HepG2 (cell line): ENCODE measurements at regions not wholly inside any gene's neighbourhood (a gene's known extent, or its start where the extent isn't known, plus 50 kb on each side); places are given as distances from the start of the nearest gene placed in this dataset.

Source experiments
- ATAC-seq: fragments of 200-7000 bp; cut with Tn5 transposase; 3 replicates; pipeline ENCODE4 v1.9.1; 2020; ENCODE audit warnings: mild to moderate bottlenecking, moderate library complexity
- BruUV-seq: library from RNA; stranded (reverse); fragments of 400-500 nt; replicated peaks from 2 replicates; lab custom pipeline; 2021; lab: Mats Ljungman, UMichigan
- CTCF ChIA-PET: fragments of 300-600 bp; formaldehyde crosslinking; extraction: SDS; loops from one replicate; lab custom pipeline; 2021; ENCODE audit warnings: low total read pairs, inconsistent platforms, low intra/inter-chr PET ratio; lab: Yijun Ruan, JAX
- POLR2A ChIA-PET: fragments of 350-600 bp; sonication (Branson Sonifier 250); formaldehyde crosslinking; loops from one replicate; lab custom pipeline; 2020; ENCODE audit warnings: antibody characterized with exemption, inconsistent platforms; lab: Yijun Ruan, JAX
- DNase-seq: peaks from one replicate; pipeline ENCODE4 v3.0.0-alpha.2; 2015; ENCODE audit warnings: low spot score
- FAIRE-seq: peaks from 3 replicates; lab custom pipeline; 2011; peaks lifted over from hg19 to GRCh38; lab: Jason Lieb, UNC
- H2AFZ ChIP-seq: one replicate; pipeline ENCODE4 v1.6.1; 2011; ENCODE audit warnings: low read length, inconsistent platforms
- H3K27ac ChIP-seq: fragments of 300-600 bp; 3 replicates; pipeline ENCODE4 v1.8.0; 2011; ENCODE audit warnings: mixed run types, mild to moderate bottlenecking, mixed read lengths, low read length, inconsistent platforms; ENCODE audit not compliant: insufficient read depth; ENCODE audit errors: extremely low read length
- H3K27me3 ChIP-seq, 2 experiments: fragments of 200-600 bp in 1 of 2; 2 replicates in 1 of 2; 3 replicates in 1 of 2; pipeline versions ENCODE4 v1.6.0 to v1.8.0; 2011; ENCODE audit warnings: low read length in 2 of 2, mild to moderate bottlenecking in 2 of 2, moderate library complexity in 2 of 2, inconsistent platforms in 1 of 2; ENCODE audit not compliant: insufficient read depth in 2 of 2, control insufficient read depth in 1 of 2
- H3K36me3 ChIP-seq, 2 experiments: fragments of 200-600 bp in 1 of 2; replicated peaks in 1 of 2; 2 replicates in 1 of 2; 3 replicates in 1 of 2; pipeline versions ENCODE4 v1.5.1 to v1.8.0; 2011; ENCODE audit warnings: low read length in 2 of 2, inconsistent platforms in 1 of 2; ENCODE audit not compliant: insufficient read depth in 2 of 2, control insufficient read depth in 1 of 2
- H3K4me1 ChIP-seq: 2 replicates; pipeline ENCODE4 v1.5.1; 2012; ENCODE audit warnings: low read length, inconsistent platforms; ENCODE audit not compliant: insufficient read depth
- H3K4me2 ChIP-seq: 2 replicates; pipeline ENCODE4 v1.6.0; 2011; ENCODE audit warnings: low read depth, low read length, inconsistent platforms
- H3K4me3 ChIP-seq, 3 experiments: fragments of 200-600 bp in 1 of 3; sonication (generic), shearing (Covaris generic) in 1 of 3; replicated peaks in 1 of 3; 2 replicates each; pipeline ENCODE4 v1.5.1; 2011 to 2016; ENCODE audit warnings: low read length in 3 of 3, inconsistent platforms in 2 of 3, low read depth in 2 of 3, mild to moderate bottlenecking in 2 of 3, control low read depth in 1 of 3, mixed read lengths in 1 of 3; ENCODE audit not compliant: insufficient read depth in 1 of 3
- H3K79me2 ChIP-seq: one replicate; pipeline ENCODE4 v1.6.1; 2011; ENCODE audit warnings: low read length, inconsistent platforms; ENCODE audit not compliant: insufficient read depth
- H3K9ac ChIP-seq: 2 replicates; pipeline ENCODE4 v1.6.0; 2011; ENCODE audit warnings: mild to moderate bottlenecking, low read depth, low read length, inconsistent platforms; ENCODE audit not compliant: insufficient read depth
- H3K9me3 ChIP-seq: 2 replicates; pipeline ENCODE4 v1.5.1; 2012; ENCODE audit warnings: mild to moderate bottlenecking, low read length
- H4K20me1 ChIP-seq: 2 replicates; pipeline ENCODE4 v1.6.0; 2011; ENCODE audit warnings: inconsistent platforms, mild to moderate bottlenecking, low read length, moderate library complexity; ENCODE audit not compliant: insufficient read depth
- EHMT2 ChIP-seq: fragments of 200-600 bp; sonication (generic); IDR thresholded peaks from 2 replicates; pipeline ENCODE4 v1.7.0; 2017; ENCODE audit warnings: antibody characterized with exemption, low read depth, low read length, borderline replicate concordance
- KDM1A ChIP-seq: IDR thresholded peaks from 2 replicates; pipeline ENCODE4 v1.6.1; 2016; ENCODE audit warnings: missing compliant biosample characterization
- RFXANK ChIP-seq: IDR thresholded peaks from 2 replicates; pipeline ENCODE4 v1.6.1; 2016
- ZNF296 ChIP-seq: sonication (generic); formaldehyde crosslinking; conservative IDR thresholded peaks from 2 replicates; pipeline ENCODE4 v1.5.0; 2020; ENCODE audit warnings: mild to moderate bottlenecking, missing genetic modification reagents
- ZNF891 ChIP-seq: sonication (generic); formaldehyde crosslinking; IDR thresholded peaks from 2 replicates; pipeline ENCODE4 v1.5.0; 2020; ENCODE audit warnings: mild to moderate bottlenecking, missing genetic modification reagents
- WGBS: methylation state at CpG from one replicate; pipeline ENCODE4 v1.1.6; 2017; ENCODE audit warnings: low lambda C conversion rate; 5-methylcytosine and 5-hydroxymethylcytosine counted together
- in situ Hi-C: cut with HindIII; loops from 2 replicates; pipeline ENCODE4 v1.10.0; 2017; ENCODE audit warnings: low pct_unique_long_range_greater_than_20kb; ENCODE audit not compliant: extremely low pct_ligation_motif_present
- intact Hi-C: fragments of 100-400 bp; cut with micrococcal nuclease; formaldehyde crosslinking; loops from one replicate; pipeline ENCODE4 v1.10.0; 2022; ENCODE audit not compliant: unreplicated experiment
- TF ChIP-seq, protein P1 (sequence below): sonication (generic); formaldehyde crosslinking; IDR thresholded peaks from 2 replicates; pipeline ENCODE4 v1.5.1; 2020; ENCODE audit warnings: missing genetic modification reagents, mild to moderate bottlenecking, borderline replicate concordance

GRCh38 chr2:145654156-145654555 lies 1134.2 kb upstream of the ZEB2 start:
- H3K79me2 ChIP-seq = no peaks in the 10 kb centered on the region
- ChIA-PET POLR2A (no interaction called here), CTCF (no interaction called here)
- H3K36me3 ChIP-seq = no peaks in the 10 kb centered on the region
- intact Hi-C loops (no loop called here), in situ Hi-C loops (no loop called here)
- no peak overlapping the region for H3K4me3 ChIP-seq
- no peaks in the 10 kb centered on the region for H3K4me1 ChIP-seq
- no TSS peak for BruUV-seq
- H3K9ac ChIP-seq = no peak overlapping the region
- H3K27me3 ChIP-seq = no peaks in the 10 kb centered on the region
- no peak for ATAC-seq
- no peak overlapping the region for H3K4me2 ChIP-seq
- no peak for DNase-seq
- no peaks in the 10 kb centered on the region for H3K9me3 ChIP-seq
- no peak overlapping the region for H3K27ac ChIP-seq
- no peak for FAIRE-seq
- H4K20me1 ChIP-seq = no peaks in the 10 kb centered on the region
- WGBS = 44% methylated on average over 2 of the region's 2 CpGs
- TF ChIP-seq, protein P1, sequence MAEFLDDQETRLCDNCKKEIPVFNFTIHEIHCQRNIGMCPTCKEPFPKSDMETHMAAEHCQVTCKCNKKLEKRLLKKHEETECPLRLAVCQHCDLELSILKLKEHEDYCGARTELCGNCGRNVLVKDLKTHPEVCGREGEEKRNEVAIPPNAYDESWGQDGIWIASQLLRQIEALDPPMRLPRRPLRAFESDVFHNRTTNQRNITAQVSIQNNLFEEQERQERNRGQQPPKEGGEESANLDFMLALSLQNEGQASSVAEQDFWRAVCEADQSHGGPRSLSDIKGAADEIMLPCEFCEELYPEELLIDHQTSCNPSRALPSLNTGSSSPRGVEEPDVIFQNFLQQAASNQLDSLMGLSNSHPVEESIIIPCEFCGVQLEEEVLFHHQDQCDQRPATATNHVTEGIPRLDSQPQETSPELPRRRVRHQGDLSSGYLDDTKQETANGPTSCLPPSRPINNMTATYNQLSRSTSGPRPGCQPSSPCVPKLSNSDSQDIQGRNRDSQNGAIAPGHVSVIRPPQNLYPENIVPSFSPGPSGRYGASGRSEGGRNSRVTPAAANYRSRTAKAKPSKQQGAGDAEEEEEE (CRISPR knock-in tag) = no peak
- TF ChIP-seq EHMT2 (no peak), KDM1A (CRISPR knock-in tag) (no peak)
- TF ChIP-seq, all 625 proteins: peak for 0
- no peak overlapping the region for H2AFZ ChIP-seq

- no peak overlapping the region for H3K4me2 ChIP-seq
- H3K36me3 ChIP-seq = no peaks in the 10 kb centered on the region
- no peaks in the 10 kb centered on the region for H4K20me1 ChIP-seq
- no peak for DNase-seq
- no peaks in the 10 kb centered on the region for H3K27me3 ChIP-seq
- CTCF ChIA-PET = no interaction called here
- TF ChIP-seq RFXANK (no peak), ZNF891 (CRISPR knock-in tag) (no peak), ZNF296 (CRISPR knock-in tag) (no peak)
- ATAC-seq = no peak
- no peak for FAIRE-seq
- no peak overlapping the region for H3K27ac ChIP-seq
- H3K4me1 ChIP-seq = no peaks in the 10 kb centered on the region
- intact Hi-C loops = no loop called here
- H2AFZ ChIP-seq = no peak overlapping the region
- H3K79me2 ChIP-seq = no peaks in the 10 kb centered on the region
- no peaks in the 10 kb centered on the region for H3K9me3 ChIP-seq
- H3K4me3 ChIP-seq = no peak overlapping the region
- POLR2A ChIA-PET = no interaction called here
- in situ Hi-C loops = no loop called here
- H3K9ac ChIP-seq = no peak overlapping the region
- no TSS peak for BruUV-seq
Measured at GRCh38 chr2:145653553-145653952, 1133.6 kb upstream of the ZEB2 start.
